Fibroblast of gingiva (primary cell): ENCODE measurements at regions not wholly inside any gene's neighbourhood (a gene's known extent, or its start where the extent isn't known, plus 50 kb on each side); places are given as distances from the start of the nearest gene placed in this dataset.
"Not testable (repeated sequence)": the region's sequence is repeated elsewhere in the genome, so short reads cannot be mapped to it uniquely, and the experiment has no call there.

Experiments
- DNase-seq: peaks from one replicate; pipeline ENCODE4 v3.0.0-alpha.2; 2011; ENCODE audit warnings: low read depth

DNA sequence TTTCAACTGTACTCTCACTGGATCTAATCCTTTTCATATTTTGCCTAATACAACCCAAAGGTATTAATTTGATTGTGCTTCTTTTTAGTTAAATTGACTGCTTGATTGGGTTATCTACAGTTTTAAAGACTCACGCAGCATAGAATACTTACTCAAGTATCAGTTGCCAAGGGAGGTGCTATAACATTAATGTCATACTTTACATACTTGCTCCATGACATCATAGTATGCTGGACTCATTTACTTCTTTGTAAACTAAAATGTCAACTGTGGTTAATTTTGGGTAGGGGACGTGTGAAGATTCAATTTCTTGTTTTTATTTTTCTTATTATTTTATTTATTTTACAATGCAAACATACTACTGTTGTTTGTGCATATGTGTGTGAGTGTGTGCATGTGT, 716.2 kb upstream of the VRK2 start:
- no peak for DNase-seq

DNA sequence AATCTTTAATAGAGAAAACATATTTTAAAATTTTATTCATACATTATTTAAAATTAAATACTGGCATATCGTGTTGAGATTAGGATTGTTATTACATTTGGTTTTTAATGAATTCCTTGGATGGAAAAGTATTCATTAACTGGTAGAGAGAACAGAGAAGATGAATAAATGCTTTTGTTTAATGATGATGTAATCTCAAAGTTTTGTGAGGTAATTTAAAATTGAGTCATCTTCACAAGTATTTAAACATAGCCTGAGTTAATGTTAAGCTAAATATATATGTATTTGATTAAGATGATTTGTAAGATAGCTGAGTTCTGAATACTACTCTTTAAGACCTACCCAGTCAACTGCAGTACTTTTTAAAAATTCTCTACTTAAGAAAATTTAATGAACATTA, 713.4 kb upstream of the VRK2 start:
- DNase-seq: no peak

DNA sequence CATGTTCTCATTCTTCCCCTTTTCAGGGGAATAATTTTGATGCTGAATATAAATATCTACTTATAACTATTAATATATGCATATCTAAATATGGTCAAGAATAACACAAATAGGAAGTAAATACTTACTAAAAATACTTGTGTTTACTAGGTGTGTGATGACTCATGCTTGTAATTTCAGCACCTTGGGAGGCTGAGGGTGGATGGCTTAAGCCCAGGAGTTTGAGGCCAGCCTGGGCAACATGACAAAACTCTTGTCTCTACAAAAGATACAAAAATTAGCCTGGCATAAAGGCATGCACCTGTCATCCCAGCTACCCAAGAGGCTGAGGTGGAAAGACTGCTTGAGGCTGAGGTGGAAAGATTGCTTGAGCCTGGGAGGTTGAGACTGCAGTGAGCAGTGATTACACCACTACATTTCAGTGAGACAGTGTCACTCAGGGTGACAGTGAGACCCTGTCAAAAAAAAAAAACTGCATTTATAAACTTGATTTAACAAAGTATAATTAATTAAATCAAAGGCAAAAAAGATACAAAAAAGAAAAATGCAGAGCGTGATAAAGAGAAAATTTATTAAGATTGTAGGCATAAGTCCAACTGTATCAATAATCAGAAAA, 703.1 kb upstream of the VRK2 start:
- DNase-seq: no peak

DNA sequence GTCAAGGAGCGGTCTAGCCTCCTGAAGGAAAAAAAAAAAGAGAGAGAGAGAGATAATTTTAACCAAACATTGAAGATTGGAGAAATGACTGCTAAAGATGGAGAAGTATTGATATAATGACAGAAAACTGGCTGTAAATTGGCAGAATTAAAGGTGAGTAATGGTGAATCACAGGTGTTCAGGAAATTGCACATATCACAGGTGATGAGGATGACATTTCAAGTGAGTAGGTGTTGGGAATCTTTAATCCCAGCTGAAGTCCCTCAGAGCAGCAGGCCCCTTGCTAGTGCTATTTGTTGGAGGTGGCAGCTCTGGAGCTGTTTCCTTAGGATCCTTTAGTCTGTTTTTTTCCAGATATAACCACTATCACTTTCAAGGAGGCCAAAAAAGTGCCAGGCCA, 678.4 kb upstream of the VRK2 start:
- no peak for DNase-seq

DNA sequence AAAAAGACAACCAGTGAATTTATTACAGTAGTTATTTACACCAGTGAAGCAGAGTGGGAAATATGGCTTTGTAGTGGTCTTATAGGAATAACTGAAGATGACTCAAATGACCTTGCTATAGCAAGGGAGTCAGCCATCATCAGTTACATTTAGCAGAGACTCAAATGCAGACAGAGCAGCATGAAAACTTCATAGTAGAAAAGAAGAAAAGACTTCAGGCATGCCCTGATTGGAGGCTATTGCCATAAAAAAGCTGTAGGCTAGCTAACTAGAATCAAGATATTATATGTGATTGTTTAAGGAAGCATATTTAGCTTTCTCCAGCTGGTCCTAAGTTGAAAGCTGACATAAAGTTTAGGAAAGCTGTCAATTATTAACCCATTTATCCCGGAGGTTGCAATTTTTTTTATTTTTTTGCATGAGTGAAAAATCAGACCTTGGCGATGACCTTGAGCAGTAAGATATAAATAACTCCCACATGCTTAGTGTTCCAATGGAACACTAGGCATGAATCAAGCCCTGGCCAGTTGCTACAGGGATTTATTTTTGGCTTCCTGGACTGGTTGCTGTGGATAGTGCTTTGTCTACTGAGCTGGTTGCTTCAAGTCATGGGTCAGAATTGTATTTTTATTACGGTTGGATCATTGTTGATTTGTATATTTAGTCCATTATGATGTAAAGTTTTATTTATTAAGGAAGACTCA, 675.6 kb upstream of the VRK2 start:
- DNase-seq: no peak

DNA sequence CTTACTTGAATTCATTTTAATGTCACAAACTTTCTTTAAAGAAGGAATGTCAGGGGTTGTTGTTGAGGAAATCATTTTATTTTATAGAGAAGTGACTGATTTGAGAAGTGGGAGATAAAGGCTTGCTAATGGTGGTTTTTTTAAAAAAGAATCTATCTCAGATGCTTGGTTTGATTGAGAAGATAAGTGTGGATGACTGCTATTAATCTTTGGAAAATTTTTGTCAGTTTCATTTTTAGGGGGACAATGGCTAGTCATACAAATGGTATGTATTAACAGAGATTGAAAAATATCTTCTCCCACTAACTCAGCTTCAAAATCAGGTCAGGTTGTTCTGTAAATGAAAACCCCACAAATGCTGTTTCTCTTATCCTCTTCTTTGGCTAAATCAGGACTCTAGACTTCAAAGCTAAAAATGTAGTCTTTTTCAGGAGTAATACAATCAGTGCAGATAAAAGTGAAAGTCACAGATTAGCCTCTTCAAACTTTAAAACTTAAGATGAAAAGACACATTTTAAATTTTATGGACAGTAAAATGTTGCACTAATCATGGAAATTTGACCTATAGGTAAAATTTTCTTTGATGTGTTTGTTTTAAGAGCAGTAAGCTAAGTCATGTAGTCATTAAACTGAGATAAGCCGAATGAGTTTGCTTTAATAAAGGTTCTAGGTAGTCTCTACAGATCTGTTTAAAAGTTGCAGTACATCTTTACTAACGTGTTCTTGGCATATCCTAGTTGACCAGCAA, 674.2 kb upstream of the VRK2 start:
- no peak for DNase-seq

DNA sequence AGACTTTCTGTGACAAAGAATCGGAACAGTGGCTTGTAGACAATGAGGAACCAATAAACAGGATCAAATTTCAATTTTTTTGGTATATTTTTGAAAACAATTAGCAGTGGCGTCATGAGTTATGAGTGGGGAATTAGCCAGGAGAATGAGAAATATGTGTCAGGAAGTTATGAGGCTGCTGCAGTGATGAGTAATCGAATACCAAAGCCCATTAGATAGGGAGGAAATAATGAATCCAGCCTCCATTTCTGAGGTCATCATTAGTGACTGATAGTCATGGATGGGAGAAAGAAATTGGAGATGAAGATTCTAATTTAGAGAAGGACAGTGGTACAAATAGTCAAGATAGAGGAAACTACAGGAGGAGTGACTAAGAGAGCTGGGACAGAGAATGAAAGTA, 673.1 kb upstream of the VRK2 start:
- DNase-seq: peak; percentile 1

DNA sequence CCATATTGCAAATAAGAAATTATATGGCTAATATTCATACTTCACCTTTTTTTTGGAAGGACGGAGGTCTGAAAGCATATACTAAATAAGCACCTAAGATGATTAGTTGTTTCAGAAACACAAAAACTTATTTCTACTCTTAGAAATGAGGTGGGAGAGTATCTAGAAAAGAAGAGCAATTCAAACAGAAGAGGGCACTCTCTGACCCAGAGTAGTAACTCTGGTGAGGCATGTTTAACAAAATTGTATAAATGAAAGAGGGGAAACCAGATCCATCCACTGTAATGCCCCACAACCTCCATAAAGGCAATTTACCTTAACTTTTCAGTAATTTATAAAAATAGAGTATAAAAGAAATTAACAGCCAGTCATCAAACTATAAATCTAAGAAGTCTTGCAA, 669.6 kb upstream of the VRK2 start:
- DNase-seq: no peak

DNA sequence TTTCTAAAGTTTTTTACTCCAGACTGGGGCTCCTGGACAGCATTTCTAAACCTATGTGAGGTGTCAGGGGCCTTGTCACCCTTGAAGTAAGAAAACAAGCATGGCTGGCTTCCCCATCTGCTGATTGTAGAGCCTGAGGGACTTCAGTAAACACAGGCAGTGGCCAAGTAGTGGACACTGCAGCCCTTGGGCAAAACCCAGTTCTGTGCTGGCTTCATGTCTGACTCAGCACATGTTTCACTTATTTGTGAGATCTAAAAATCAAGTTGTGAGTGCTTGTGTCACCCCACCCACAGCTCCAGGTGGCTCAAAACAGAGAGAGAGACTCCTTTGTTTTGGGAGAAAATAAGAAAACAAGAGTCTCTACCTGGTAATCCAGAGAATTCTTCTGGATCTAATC, 660.3 kb upstream of the VRK2 start:
- no peak for DNase-seq

DNA sequence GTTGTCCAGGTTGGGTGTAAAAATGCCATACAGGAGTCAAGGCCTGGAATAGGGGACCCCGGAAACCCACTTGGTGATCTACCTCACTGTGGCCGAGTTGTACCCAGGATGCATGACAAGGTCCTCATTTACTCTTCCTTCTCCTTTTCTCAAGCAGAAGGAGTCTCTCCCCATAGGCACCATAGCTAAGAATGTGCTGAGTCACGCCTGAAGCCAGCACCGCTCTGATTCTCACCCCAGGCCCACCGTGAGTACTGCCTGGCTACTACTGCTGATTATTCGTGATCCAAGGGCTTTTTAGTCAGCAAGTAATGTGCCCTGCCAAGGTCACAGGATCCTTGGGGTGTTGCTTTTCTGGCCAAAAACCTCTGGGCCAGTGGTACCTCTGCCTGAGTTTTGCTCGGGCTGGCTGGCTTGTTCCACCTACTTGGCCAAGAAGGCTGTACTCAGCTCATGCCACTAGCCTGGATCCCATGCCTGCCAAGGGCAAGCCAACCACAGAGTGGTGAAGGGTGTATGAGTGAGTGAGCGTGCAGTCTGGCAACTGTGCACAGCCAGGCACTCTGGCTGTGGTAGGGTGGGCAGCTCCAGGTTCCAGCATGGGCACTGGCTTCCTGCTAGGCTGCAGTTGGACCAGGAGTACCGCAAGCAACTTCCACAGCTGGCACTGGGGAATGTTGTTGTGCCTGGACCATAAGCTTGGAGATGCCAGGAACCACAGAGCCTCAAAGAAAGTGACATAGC, 650.1 kb upstream of the VRK2 start:
- no peak for DNase-seq

DNA sequence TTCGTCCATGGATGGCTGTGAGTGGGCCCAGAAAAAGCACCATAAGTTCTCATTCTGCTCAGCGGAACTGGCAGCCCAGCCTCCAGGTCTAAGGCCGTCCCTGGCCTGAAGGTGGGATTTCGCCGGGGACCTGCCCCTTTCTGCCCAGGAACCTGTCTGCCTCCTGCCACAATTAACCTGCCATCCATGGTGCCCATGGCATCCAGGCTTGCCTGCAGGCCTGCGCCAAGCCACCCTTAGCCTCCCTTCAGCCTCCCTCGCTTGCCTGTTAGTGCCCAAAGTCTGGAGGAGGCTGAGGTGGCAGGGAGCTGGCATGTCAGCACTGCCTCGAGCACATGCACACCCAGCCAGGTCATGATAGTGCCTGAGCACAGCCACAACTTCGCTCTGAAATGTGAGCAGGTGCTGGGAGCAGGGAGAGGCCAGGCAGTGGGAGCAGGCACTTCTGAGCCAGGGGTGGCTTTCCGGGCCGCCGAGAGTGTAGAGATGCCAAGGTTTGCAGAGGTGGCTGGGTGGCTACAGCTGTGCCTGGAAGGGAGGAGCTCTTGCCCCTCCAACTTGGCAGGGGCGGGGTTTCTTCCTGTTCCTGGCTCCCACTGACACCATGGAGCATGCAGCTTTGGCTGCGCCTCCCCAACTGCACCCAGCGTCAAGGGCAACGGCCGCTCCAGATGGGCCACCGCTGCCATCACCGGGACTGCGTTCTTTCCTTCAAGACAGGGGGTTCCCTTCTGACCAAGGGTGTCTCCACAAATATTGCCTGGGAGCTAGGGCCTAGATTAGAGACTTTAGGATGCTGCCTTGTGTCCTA, 648.9 kb upstream of the VRK2 start:
- no peak for DNase-seq

DNA sequence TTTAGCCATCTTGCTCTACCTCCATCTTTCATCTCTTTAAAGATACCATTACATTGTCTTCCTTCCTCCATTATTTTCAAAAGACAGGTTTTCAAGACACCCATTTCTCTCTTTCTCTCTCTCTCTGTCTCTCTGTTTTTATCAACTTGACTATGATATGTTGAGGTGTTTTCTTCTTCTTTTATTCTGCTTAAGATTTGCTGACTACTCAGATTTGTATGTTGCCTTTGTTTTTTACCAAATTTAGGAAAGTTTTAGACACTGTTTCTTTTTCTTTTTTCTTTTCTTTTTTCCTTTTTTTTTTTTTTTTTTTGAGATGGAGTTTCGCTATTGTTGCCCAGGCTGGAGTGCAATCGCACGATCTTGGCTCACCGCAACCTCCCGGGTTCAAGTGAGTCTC, 647.5 kb upstream of the VRK2 start:
- no peak for DNase-seq

DNA sequence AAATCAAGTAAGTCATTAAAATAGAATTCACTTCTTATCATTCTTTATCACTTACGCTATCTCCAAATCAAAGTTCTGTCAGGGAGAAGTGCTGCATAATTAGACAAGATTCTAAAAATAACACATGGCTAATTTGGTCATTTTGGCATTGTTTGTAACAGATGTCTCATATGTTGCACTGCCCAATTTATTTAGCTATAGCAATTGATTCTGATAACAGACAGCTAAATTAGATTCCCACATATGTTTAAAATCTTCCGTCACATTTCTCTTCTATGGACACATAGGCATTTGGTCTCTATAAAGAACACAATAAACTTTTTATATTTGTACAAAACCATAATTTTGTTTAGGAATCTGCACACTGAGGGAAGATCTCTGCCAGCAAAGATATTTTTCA, 644.5 kb upstream of the VRK2 start:
- DNase-seq: no peak

DNA sequence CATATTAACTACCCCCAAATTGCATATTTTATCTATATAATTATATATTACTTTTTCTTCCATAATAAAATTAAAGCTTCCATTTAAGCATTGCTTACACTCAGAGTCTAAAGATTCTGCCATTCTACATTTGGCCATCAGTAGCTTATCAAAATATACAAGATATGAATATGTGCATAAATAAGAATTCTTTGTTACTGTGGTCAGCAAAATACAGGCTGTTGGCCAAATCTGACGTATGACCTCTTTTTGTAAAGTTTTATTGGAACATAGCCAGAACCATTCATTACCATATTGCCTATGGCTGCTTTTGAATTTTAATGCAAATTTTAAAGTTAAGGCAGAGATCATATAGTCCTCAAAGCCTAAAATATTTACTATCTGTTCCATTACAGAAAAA, 643.9 kb upstream of the VRK2 start:
- no peak for DNase-seq

DNA sequence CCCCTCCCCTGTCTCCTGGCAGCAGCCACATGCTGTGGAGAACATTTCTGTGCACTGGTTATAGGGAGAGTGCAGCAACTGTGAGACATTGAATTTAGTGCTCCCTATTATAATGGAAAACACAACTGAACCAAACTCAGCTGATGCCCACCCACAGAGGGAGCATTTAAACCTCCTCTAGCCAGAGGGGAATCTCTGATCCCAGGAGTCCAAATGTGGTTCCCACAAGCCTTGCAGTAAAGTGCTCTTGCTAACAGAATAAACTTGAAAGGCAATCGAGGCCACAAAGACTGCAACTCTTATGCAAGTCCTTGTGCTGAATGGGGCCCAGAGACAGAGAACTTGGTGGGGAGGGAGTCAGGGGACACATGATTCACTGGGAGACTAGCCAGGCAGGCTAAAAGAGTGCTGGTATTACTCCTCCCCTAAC, 638.8 kb upstream of the VRK2 start:
- no peak for DNase-seq

DNA sequence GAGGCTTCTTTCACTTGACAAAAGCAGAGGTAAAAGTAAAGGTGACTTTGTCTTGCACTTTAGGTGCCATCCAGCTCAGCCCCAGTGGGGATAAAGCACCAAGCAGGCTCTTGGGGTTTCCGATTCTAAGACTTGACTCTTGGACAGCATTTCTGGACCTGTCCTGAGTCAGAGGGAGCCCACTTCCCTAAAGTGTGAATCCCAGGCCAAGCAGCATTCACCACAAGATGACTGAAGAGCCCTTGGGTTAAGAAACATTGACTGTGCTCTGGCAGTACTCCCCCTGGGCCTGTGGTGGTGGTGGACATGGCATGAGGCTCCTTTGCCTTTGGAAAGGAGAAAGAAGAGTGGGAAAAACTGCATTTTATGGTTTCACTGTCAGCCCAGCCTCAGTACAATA, 638.0 kb upstream of the VRK2 start:
- DNase-seq: no peak

DNA sequence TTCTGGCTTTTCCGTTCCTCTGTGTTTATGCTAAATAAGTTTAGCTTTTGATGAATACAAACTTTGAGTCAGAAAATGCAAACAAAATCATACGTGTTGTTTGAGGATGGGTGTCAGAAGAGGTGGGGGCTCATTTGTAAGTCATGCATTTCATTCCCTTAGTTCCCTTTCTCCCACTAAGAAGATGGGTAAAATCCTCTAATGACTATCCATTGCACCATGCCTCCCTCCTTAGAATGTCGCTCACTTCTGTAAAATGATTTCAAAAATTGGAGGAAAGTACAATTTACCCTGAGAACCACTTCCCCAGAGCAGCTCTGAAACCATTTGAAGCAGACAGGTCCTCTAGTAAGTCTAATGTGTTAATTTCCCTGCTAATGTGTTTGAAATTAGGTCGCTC, 629.6 kb upstream of the VRK2 start:
- DNase-seq: no peak

DNA sequence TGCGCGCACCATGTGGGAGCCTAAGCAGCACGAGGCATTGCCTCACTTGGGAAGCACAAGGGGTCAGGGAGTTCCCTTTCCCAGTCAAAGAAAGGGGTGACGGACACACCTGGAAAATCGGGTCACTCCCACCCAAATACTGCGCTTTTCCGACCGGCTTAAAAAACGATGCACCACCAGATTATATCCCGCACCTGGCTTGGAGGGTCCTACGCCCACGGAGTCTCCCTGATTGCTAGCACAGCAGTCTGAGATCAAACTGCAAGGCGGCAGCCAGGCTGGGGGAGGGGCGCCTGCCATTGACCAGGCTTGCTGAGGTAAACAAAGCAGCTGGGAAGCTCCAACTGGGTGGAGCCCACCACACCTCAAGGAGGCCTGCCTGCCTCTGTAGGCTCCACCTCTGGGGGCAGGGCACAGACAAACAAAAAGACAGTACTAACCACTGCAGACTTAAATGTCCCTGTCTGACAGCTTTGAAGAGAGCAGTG, 627.7 kb upstream of the VRK2 start:
- DNase-seq: not testable (repeated sequence)

DNA sequence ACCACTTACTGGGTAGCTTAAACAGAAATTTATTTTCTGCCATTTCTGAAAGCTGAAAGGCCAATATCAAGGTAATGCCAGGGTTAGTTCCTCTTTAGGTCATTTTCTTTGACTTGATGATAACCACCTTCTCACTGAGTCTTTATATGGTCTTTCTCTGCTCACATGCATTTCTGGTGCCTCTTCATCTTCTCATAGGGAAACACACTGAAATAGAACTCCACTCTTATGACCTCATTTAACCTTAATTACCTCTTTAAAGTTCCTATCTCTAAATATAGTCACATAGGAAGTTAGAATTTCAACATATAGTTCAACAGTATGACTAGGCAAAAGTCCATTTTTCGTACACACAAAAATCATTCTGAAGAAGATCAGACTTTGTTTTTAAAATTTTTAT, 616.8 kb upstream of the VRK2 start:
- no peak for DNase-seq

DNA sequence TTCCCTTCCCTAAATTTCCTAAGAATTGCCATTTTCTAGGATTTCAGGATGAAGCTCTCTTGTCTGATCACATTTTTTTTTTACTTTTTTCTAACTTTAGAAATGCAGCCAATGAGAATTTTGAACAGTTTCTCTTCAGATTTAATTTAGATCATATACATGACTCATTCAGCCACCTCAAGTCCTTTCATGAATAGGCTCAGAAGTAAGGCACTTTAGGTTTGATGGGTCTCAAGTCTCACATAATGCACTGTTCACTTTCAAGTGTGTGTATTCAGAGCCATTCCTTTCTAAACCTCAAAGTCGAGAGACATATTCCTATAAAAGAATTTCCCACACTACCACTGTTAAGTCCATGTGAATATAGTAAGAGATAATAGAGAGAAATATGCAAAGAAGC, 614.1 kb upstream of the VRK2 start:
- no peak for DNase-seq

DNA sequence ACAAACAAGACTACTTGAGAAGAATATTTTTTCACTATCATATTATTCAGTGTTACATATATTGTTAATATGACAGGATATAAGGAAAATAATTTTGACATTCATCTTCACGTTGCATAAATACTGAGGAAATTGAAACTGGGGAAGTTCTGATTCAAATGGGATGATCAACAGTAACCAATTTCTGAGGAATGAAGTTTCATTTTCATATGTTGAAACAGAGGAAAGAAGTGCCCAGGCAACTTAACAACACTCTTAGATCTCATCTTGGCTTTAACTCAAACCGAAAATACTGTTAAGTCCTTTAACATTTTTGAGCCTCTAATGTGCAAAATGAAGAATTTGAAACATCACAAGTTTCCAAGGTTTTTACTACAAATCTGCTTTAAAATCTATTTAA, 612.2 kb upstream of the VRK2 start:
- DNase-seq: no peak

DNA sequence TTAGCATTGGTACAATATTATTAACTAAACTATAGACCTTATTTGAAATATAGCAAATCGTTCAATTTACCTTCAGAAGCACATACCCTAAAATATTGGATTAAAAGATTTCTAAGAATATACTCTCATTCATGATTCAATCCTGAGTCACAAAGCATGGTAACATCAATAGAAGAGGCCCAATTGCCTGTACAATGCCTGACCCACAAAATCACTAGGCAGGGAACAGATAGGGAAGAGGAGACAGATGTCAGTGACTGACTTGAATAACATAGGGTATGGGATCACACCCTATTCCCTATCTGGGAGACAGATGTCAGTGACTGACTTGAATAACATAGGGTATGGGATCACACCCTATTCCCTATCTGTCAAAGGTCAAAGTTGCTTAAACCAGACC, 611.6 kb upstream of the VRK2 start:
- DNase-seq: no peak
